A549 (cell line): ENCODE measurements at regions not wholly inside any gene's neighbourhood (a gene's known extent, or its start where the extent isn't known, plus 50 kb on each side); places are given as distances from the start of the nearest gene placed in this dataset.

Source experiments
- ATAC-seq, 2 experiments: fragments of 200-7000 bp in 1 of 2; fragments of >200 bp in 1 of 2; cut with Nextera tagmentation in 1 of 2; cut with Tn5 transposase in 1 of 2; 3 replicates each; pipeline versions ENCODE4 v1.8.0 to v1.9.1; 2018 to 2020; ENCODE audit warnings: mild to moderate bottlenecking in 1 of 2, moderate library complexity in 1 of 2
- CTCF ChIA-PET: fragments of 300-600 bp; sonication (Branson Sonifier 250); formaldehyde crosslinking; extraction: SDS; loops from one replicate; lab custom pipeline; 2021; ENCODE audit warnings: antibody characterized with exemption, inconsistent platforms; lab: Yijun Ruan, JAX
- POLR2A ChIA-PET: fragments of 350-600 bp; formaldehyde crosslinking; extraction: SDS; loops from one replicate; lab custom pipeline; 2021; ENCODE audit warnings: antibody characterized with exemption, inconsistent platforms; lab: Yijun Ruan, JAX
- DNase-seq, 2 experiments: peaks; one replicate each; pipeline versions ENCODE4 v3.0.0 to v3.0.0-alpha.2; 2011 to 2016; ENCODE audit warnings: low read depth in 1 of 2, low spot score in 1 of 2
- FAIRE-seq: peaks from 2 replicates; lab custom pipeline; 2011; peaks lifted over from hg19 to GRCh38; lab: Jason Lieb, UNC
- H3K27ac ChIP-seq, 2 experiments: fragments of >200 bp; sonication (Bioruptor Twin); formaldehyde crosslinking; 3 replicates each; pipeline ENCODE4 v1.5.1; 2016 to 2017
- H3K4me1 ChIP-seq: fragments of >200 bp; sonication (Bioruptor Twin); formaldehyde crosslinking; 3 replicates; pipeline ENCODE4 v1.6.1; 2016
- H3K4me2 ChIP-seq: fragments of >200 bp; sonication (Bioruptor Twin); formaldehyde crosslinking; 3 replicates; pipeline ENCODE4 v1.6.1; 2016
- H3K4me3 ChIP-seq: fragments of >200 bp; sonication (Bioruptor Twin); formaldehyde crosslinking; 3 replicates; pipeline ENCODE4 v1.5.1; 2016
- H3K9me3 ChIP-seq: fragments of >200 bp; sonication (Bioruptor Twin); formaldehyde crosslinking; 3 replicates; pipeline ENCODE4 v1.6.1; 2016
- ATOH8 ChIP-seq: fragments of 250-450 bp; sonication (Bioruptor Pico); IDR thresholded peaks from 2 replicates; pipeline ENCODE4 v1.5.0; 2020; ENCODE audit warnings: low read depth, mild to moderate bottlenecking, moderate library complexity
- CBX2 ChIP-seq: fragments of 200-600 bp; sonication (generic); IDR thresholded peaks from 2 replicates; pipeline ENCODE4 v1.6.1; 2016; ENCODE audit warnings: low read depth, mild to moderate bottlenecking, borderline replicate concordance
- CBX8 ChIP-seq: fragments of 200-600 bp; sonication (generic); IDR thresholded peaks from 2 replicates; pipeline ENCODE4 v1.6.1; 2016
- CHD2 ChIP-seq: fragments of 150-350 bp; IDR thresholded peaks from 2 replicates; pipeline ENCODE4 v1.6.1; 2014; ENCODE audit warnings: low read length; ENCODE audit not compliant: partially characterized antibody
- E2F6 ChIP-seq: IDR thresholded peaks from 2 replicates; pipeline ENCODE4 v1.6.1; 2012; ENCODE audit warnings: low read depth, borderline replicate concordance
- EHF ChIP-seq: fragments of 250-450 bp; sonication (Bioruptor Pico); IDR thresholded peaks from 2 replicates; pipeline ENCODE4 v1.5.0; 2020; ENCODE audit warnings: mild to moderate bottlenecking
- EP300 ChIP-seq, 2 experiments: fragments of >200 bp; sonication (Bioruptor Twin); formaldehyde crosslinking; IDR thresholded peaks; 2 replicates in 1 of 2; 3 replicates in 1 of 2; pipeline ENCODE4 v1.6.1; 2016 to 2017
- ESRRA ChIP-seq: fragments of 150-350 bp; IDR thresholded peaks from 2 replicates; pipeline ENCODE4 v1.6.1; 2014; ENCODE audit warnings: mild to moderate bottlenecking, low read length, borderline replicate concordance
- FOXS1 ChIP-seq: fragments of 250-450 bp; sonication (Bioruptor Pico); IDR thresholded peaks from 2 replicates; pipeline ENCODE4 v1.5.0; 2020; ENCODE audit warnings: mild to moderate bottlenecking, moderate library complexity
- HES2 ChIP-seq: fragments of >200 bp; sonication (Bioruptor Twin); formaldehyde crosslinking; IDR thresholded peaks from 2 replicates; pipeline ENCODE4 v1.6.1; 2016
- JUNB ChIP-seq: fragments of >200 bp; sonication (Bioruptor Twin); formaldehyde crosslinking; IDR thresholded peaks from 2 replicates; pipeline ENCODE4 v1.6.1; 2016
- KDM1A ChIP-seq: fragments of 200-600 bp; sonication (generic); IDR thresholded peaks from 2 replicates; pipeline ENCODE4 v1.6.1; 2016; ENCODE audit warnings: low read depth, mild to moderate bottlenecking
- KDM5A ChIP-seq: fragments of 200-600 bp; sonication (generic); IDR thresholded peaks from 2 replicates; pipeline ENCODE4 v1.6.1; 2016; ENCODE audit warnings: antibody characterized with exemption, mild to moderate bottlenecking
- MAZ ChIP-seq: fragments of 150-350 bp; IDR thresholded peaks from 2 replicates; pipeline ENCODE4 v1.6.1; 2014; ENCODE audit warnings: antibody characterized with exemption, low read depth, low read length, borderline replicate concordance
- NFE2L2 ChIP-seq: fragments of 150-350 bp; conservative IDR thresholded peaks from 2 replicates; pipeline ENCODE4 v1.6.1; 2014; ENCODE audit warnings: low read length
- NPAS2 ChIP-seq: fragments of 250-450 bp; sonication (Bioruptor Pico); IDR thresholded peaks from 2 replicates; pipeline ENCODE4 v1.8.0; 2022; ENCODE audit warnings: mild to moderate bottlenecking, moderate library complexity, borderline replicate concordance
- NR3C1 ChIP-seq: fragments of >200 bp; sonication (Bioruptor Twin); formaldehyde crosslinking; IDR thresholded peaks from 3 replicates; pipeline ENCODE4 v1.6.1; 2017
- PBX3 ChIP-seq: IDR thresholded peaks from 2 replicates; pipeline ENCODE4 v1.6.1; 2012
- POLR2A ChIP-seq: IDR thresholded peaks from 2 replicates; pipeline ENCODE4 v1.6.1; 2012; ENCODE audit warnings: mild to moderate bottlenecking, low read length
- REST ChIP-seq: fragments of 200-600 bp; sonication (generic); IDR thresholded peaks from 2 replicates; pipeline ENCODE4 v1.6.1; 2016; ENCODE audit warnings: antibody characterized with exemption, mild to moderate bottlenecking, moderate library complexity
- TP53 ChIP-seq: fragments of 250-450 bp; sonication (Bioruptor Pico); IDR thresholded peaks from 2 replicates; pipeline ENCODE4 v1.5.0; 2021; ENCODE audit warnings: mild to moderate bottlenecking, moderate library complexity
- ZC3H11A ChIP-seq: fragments of 450-650 bp; IDR thresholded peaks from 2 replicates; pipeline ENCODE4 v1.6.1; 2014; ENCODE audit warnings: antibody characterized with exemption, mild to moderate bottlenecking
- ZNF302 ChIP-seq: fragments of 250-450 bp; sonication (Bioruptor Pico); IDR thresholded peaks from 2 replicates; pipeline ENCODE4 v1.9.0; 2021; ENCODE audit warnings: inconsistent platforms, mild to moderate bottlenecking, moderate library complexity
- ZSCAN20 ChIP-seq: fragments of 250-450 bp; sonication (Bioruptor Pico); IDR thresholded peaks from 2 replicates; pipeline ENCODE4 v1.8.0; 2022; ENCODE audit warnings: mild to moderate bottlenecking, moderate library complexity
- WGBS: methylation state at CpG from one replicate; pipeline ENCODE4 v1.1.6; 2017; ENCODE audit errors: missing lambda C conversion rate; 5-methylcytosine and 5-hydroxymethylcytosine counted together

- FAIRE-seq (no peak), DNase-seq (no peak), ATAC-seq (no peak)
- TF ChIP-seq REST (no peak), ESRRA (no peak), MAZ (no peak), KDM5A (no peak), JUNB (no peak), NFE2L2 (no peak), CBX2 (no peak), CHD2 (no peak), ZSCAN20 (no peak), FOXS1 (CRISPR knock-in tag) (no peak), EP300 (IDR thresholded peaks at IDR 0.05) (no peak), HES2 (no peak), CBX8 (no peak), ZC3H11A (no peak), ATOH8 (CRISPR knock-in tag) (no peak), NR3C1 (no peak), TP53 (CRISPR knock-in tag) (no peak), NPAS2 (CRISPR knock-in tag) (no peak)
- Histone ChIP-seq H3K4me3 (no peak overlapping the region), H3K4me2 (no peak overlapping the region), H3K27ac (no peak overlapping the region), H3K4me1 (no peaks in the 10 kb centered on the region), H3K9me3 (no peaks in the 10 kb centered on the region)
- POLR2A ChIA-PET: no interaction called here
- 82% methylated on average over 8 of the region's 8 CpGs for WGBS
- CTCF ChIA-PET: interaction anchor here (1.4 kb wide), 1 partner anchor 10 kb away, joined by 3 read pairs; no protein-coding TSS in a partner anchor
These were observed 73.7 kb upstream of the HIVEP1 start for GRCh38 chr6:11938285-11938890.

GRCh38 chr6:11934638-11935037 is 77.5 kb upstream of the HIVEP1 start:
- CTCF ChIA-PET: no interaction called here
- Histone ChIP-seq H3K4me3 (no peak overlapping the region), H3K27ac (no peak overlapping the region), H3K4me2 (no peak overlapping the region), H3K4me1 (no peaks in the 10 kb centered on the region), H3K9me3 (no peaks in the 10 kb centered on the region)
- no peak for FAIRE-seq
- WGBS: 67% methylated on average over 6 of the region's 6 CpGs
- POLR2A ChIA-PET: no interaction called here
- DNase-seq: no peak
- ATAC-seq: no peak
- TF ChIP-seq KDM1A (no peak), POLR2A (no peak), CBX8 (no peak), E2F6 (no peak), EP300 (IDR thresholded peaks at IDR 0.05) (no peak), ATOH8 (CRISPR knock-in tag) (no peak), HES2 (no peak), ZNF302 (CRISPR knock-in tag) (no peak), PBX3 (no peak), EHF (CRISPR knock-in tag) (no peak), REST (no peak), NPAS2 (CRISPR knock-in tag) (no peak), KDM5A (no peak)
